ENCODE measurements at regions not wholly inside any gene's neighbourhood (a gene's known extent, or its start where the extent isn't known, plus 50 kb on each side); places are given as distances from the start of the nearest gene placed in this dataset.

GRCh38 chr12:127930122-127930521 is 336.8 kb upstream of the TMEM132C start:
- Mint-ChIP-seq H3K4me3 (no peak overlapping the region), H3K9me3 (peaks cover 26% of the 10 kb centered on the region), H3K27me3 (ENCODE audit: insufficient read depth) (no peaks in the 10 kb centered on the region), H3K36me3 (ENCODE audit: low read depth) (no peaks in the 10 kb centered on the region), H3K4me1 (ENCODE audit: low read depth) (no peaks in the 10 kb centered on the region), H3K27ac (no peak overlapping the region)
- TF ChIP-seq CTCF (IDR thresholded peaks at IDR 0.05) = no peak
- no peak for DNase-seq

GRCh38 chr12:127934409-127934808 is 332.6 kb upstream of the TMEM132C start:
- DNase-seq = no peak
- no peaks in the 10 kb centered on the region for H3K36me3 Mint-ChIP-seq (ENCODE audit: low read depth)
- H3K27ac Mint-ChIP-seq = no peak overlapping the region
- H3K4me1 Mint-ChIP-seq (ENCODE audit: low read depth) = no peaks in the 10 kb centered on the region
- H3K4me3 Mint-ChIP-seq = no peak overlapping the region
- no peak for TF ChIP-seq CTCF (IDR thresholded peaks at IDR 0.05)
- no peaks in the 10 kb centered on the region for H3K27me3 Mint-ChIP-seq (ENCODE audit: insufficient read depth)
- peaks cover 39% of the 10 kb centered on the region for H3K9me3 Mint-ChIP-seq

- Mint-ChIP-seq H3K4me3 (no peak overlapping the region), H3K4me1 (ENCODE audit: low read depth) (no peaks in the 10 kb centered on the region), H3K27ac (no peak overlapping the region), H3K36me3 (ENCODE audit: low read depth) (no peaks in the 10 kb centered on the region), H3K27me3 (ENCODE audit: insufficient read depth) (no peaks in the 10 kb centered on the region), H3K9me3 (peaks cover 28% of the 10 kb centered on the region)
- no peak for TF ChIP-seq CTCF (IDR thresholded peaks at IDR 0.05)
- DNase-seq = no peak
Observed at GRCh38 chr12:127936463-127936862, 330.5 kb upstream of the TMEM132C start.

GRCh38 chr12:127941332-127941731 is 325.6 kb upstream of the TMEM132C start:
- H3K9me3 Mint-ChIP-seq = peaks cover 58% of the 10 kb centered on the region
- DNase-seq = no peak
- no peak overlapping the region for H3K27ac Mint-ChIP-seq
- H3K27me3 Mint-ChIP-seq (ENCODE audit: insufficient read depth) = no peaks in the 10 kb centered on the region
- no peak for TF ChIP-seq CTCF (IDR thresholded peaks at IDR 0.05)
- 0 out of 2 replicates have a peak, but pooled peaks cover 6% of the 10 kb centered on the region for H3K36me3 Mint-ChIP-seq (ENCODE audit: low read depth)
- no peak overlapping the region for H3K4me3 Mint-ChIP-seq
- no peaks in the 10 kb centered on the region for H3K4me1 Mint-ChIP-seq (ENCODE audit: low read depth)

GRCh38 chr12:127942981-127943380 is 324.0 kb upstream of the TMEM132C start:
- Mint-ChIP-seq H3K4me1 (ENCODE audit: low read depth) (no peaks in the 10 kb centered on the region), H3K36me3 (ENCODE audit: low read depth) (0 out of 2 replicates have a peak, but pooled peaks cover 6% of the 10 kb centered on the region), H3K27ac (no peak overlapping the region), H3K9me3 (peaks cover 52% of the 10 kb centered on the region), H3K4me3 (no peak overlapping the region), H3K27me3 (ENCODE audit: insufficient read depth) (no peaks in the 10 kb centered on the region)
- TF ChIP-seq CTCF (IDR thresholded peaks at IDR 0.05) = no peak
- DNase-seq = no peak
